Activated CD4-positive, alpha-beta T cell treated with anti-CD3 and anti-CD28 coated beads, Interleukin-2, Interleukin-6, amounts not matched to agents 100 ng/mL and 50 ng/mL, durations not matched to agents 16 hours and 8 hours (primary cell): ENCODE measurements at regions not wholly inside any gene's neighbourhood (a gene's known extent, or its start where the extent isn't known, plus 50 kb on each side); places are given as distances from the start of the nearest gene placed in this dataset.

ENCODE experiments used
- DNase-seq: peaks from one replicate; pipeline ENCODE4 v3.0.0-alpha.2; 2020

DNA sequence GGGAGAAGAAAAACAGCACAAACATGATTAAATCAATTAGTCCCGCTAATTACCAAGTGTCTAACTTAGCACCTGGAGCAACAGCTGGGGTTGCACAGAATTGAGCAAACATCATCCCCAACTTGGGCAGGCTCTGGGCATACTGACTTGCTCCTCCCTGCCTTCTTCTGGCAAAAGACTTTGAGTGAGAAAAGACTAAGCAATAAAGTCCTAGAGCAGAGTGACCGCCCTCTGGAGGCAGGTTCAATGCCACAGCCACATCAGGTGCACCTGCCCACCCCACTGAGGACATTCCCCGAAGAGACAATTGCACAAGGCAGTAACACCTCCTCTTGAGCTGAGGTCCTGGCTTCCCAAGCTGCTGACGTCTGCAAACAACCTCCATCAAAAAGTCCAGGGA, 358.3 kb downstream of the SOX9 start:
- DNase-seq = no peak

DNA sequence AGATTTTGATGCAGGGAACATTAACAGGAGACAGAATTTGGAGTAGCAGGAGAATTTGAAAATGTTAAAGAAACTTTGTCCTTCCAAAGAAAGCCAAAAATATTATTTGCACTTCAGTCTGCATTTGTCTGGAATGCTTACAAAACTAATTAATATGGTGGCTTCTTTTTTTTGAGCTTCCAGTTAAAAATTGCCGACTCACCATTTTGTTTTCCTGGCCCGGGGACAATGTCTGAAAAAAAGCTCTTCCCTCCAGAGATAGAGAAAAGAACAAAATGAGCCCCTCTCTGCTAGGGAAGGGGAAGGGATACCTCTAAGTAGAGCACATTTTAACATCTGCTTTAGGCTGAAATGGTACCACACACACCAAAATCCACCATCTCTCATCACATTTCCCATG, 360.8 kb downstream of the SOX9 start:
- no peak for DNase-seq

DNA sequence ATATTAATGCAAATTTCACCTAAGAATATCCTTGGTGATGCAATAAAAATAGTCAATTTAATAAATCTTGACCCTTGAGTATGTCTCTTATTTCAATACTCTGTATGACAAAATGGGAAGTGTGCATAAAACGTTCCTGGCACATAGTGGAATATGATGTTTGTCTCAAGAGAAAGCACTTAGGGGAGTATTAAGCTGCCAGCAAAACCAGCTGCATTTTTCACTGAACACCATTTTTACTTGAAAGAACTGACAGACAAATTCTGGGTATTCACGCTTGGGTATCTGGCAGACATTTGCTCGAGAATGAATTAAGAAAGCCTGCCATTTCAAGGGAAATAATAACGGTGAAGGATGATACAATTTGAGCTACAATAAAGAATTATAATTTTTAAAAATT, 364.8 kb downstream of the SOX9 start:
- no peak for DNase-seq

DNA sequence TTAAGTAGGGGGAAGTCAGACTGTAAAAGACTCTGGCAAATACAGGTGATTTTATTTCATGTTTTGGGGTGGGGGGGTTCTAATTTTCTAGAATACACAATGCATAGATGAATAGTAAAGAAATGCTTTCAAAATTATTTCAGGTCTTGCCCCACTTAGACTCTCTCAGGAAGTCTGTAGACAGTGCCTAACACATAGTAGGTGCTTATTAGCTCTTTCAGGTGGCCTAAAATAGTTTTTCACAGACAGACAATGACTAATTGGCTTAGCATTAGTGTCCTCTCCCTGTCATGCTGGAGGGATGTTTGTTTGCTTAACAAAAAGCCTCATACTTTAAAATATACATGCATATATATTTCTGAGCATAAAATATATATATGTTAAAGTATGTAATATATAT, 366.0 kb downstream of the SOX9 start:
- no peak for DNase-seq

DNA sequence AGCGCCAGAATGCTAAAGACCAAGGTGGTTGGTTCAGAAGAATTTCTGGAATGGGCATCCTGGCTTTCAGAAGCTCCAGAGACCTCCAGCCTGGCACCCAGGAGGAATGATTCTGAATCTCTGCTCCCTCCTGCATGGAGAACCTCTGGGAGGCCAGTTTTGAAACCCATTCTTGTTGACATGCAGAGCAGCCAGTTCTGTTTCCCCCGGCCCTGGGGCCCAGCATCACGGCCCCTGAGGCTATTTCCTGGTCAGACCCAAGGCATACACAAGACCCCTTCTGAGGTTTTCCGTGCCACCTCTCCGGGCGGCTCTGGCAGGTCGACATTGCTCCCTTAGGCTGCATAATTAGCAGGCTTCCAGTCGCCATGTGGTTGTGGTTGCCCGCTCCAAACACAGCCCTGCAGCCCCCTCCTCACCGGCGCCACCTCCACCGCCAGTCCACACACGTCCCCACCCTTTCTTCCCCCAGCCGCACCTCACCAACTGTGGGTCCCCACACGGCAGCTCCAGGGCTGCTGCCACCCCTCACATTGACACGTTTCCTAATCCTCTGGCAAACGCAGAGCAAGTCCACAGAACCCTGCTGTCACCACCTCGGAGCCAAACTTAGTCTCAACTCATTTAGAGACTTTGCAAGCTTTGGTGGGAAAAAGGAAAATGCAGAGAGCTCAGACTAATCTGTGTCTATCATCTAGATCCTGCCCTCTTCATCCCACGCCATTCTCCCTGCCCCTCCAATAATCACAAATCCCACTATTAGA, 367.1 kb downstream of the SOX9 start:
- DNase-seq = no peak

DNA sequence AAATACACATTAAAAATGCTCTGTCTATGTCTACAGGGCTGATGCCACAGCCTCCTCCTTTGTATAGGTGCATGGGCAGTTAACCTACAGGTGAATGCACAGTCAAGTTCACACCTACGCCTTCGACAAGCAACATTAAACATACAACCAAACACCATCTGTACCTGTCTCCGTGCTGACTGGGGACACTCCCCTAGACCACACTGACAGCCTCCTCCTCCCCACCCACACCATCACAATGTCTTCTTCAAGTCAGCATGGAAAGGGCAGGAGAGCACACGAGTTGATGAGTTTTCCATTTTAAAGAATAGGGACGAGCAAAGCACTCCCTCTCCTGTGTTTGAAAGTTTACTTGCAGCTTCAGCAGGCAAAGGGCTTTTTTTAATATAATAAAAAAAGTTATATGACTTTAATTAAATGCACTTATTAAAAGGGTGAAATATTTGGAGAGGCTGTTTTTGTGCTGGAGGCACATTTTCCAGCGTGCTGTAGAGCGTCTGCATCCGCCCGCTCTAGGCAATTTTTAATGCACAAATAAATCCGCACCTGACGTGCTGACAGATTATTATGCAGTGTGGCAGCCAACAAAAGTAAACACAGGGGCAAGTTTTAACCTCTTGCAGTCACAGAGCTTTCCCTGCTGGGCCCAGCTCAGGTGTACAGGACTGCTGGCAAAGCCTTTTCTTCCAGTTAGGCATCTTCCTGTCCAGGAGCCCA, 367.9 kb downstream of the SOX9 start:
- DNase-seq = no peak

DNA sequence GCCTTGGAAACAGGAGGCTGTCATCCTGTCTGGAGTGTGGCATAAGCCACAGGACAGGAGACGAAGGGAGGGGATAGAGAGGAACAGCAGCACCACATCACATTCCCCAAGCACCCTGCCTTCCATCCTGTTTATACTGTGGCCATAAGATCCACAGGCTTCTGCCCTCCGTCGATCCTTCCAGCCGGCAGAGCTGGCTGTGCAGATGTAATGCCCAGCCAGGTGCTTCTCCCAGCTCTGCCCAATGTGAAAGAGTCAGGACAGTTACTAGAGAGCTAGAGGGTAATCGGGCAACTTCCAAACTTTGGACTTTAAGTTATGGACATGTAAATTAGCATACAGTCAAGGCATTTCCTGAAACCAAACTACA, 368.4 kb downstream of the SOX9 start:
- no peak for DNase-seq

DNA sequence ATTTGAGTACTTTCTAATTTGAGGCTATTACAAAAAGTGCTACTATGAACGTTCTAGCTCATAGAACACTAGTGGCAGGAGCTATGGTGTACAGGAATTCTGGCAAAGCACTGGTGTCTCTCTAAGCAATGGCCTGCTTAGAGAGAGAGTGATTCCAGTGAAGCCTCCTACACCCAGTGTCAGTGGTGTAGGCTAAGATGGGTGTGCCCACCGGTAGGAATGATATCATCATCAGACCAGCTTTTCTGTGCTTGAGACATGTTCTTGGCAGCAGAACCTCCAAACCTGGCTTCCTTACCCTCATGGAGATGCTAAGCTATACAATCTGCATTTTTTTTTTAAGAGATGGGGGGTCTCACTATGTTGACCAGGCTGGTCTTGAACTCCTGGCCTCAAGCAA, 370.3 kb downstream of the SOX9 start:
- DNase-seq = no peak

DNA sequence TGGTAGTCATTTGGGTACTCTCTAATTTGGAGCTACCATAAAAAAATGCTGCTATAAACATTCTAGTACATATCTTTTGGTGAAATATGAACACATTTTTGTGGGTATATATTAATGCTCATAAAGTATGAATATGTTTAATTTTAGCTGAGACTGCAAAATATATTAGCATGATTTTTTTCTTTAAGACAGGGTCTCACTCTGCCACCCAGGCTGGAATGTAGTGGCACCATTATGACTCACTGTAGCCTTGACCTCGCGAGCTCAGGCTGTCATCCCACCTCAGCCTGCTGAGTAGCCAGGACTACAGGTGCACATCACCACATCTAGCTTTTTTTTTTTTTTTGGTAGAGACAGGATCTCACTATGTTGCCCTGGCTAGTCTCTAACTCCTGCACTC, 371.7 kb downstream of the SOX9 start:
- DNase-seq = no peak

DNA sequence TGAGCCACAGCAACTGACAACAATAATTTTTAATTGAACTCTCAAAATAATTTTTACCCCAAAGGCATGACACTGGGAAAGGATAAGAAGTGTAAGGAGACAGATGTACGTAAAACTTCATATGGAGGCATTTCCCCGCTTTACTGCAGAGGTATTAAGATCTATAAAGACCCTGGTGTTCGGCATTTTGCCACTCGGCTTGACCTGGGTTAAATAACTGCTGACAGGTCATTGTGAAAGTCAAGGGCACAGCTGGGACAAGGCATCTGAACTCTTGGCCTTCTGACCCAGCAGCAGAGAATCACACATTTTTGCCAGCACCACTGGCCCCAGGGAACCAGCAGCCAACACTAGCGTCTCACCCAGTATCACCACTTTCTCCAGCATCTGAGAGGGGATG, 372.1 kb downstream of the SOX9 start:
- no peak for DNase-seq

DNA sequence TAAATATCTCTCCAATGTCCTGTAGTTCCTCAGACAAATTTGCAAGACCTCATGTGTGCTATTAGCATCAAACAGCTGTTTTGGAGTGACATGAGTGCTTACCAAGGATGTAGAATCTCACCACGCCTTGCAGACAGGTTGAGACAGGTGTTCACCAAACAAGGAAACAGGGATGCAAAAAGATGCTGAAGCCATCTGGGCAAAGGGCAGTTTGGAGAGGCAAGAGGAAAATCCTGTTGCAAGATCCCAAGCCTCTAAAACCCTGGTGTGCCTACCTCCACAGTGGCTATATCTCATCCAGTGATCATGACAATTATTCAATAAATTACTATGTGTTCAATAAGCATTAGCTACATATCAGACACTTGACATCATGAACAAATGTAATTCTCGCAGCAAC, 373.7 kb downstream of the SOX9 start:
- no peak for DNase-seq

DNA sequence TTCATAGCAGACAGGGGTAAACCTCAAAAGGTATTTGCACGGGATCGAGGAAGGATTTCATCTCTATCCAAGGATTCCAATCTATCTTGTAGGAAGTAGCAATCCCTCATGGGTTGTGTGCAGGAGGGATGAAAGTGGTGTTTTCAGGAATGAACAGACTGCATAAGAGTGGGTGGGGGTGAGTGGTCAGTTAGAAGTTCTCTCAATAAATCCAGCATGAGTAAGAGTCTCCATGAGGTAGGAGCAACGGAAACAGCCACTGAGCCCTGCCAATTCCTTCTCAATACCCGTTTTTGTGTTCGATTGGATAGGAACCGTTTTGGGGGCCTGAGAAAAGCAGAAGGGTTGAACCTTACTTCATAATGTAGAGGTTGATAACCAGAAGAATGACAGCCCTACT, 375.6 kb downstream of the SOX9 start:
- no peak for DNase-seq

DNA sequence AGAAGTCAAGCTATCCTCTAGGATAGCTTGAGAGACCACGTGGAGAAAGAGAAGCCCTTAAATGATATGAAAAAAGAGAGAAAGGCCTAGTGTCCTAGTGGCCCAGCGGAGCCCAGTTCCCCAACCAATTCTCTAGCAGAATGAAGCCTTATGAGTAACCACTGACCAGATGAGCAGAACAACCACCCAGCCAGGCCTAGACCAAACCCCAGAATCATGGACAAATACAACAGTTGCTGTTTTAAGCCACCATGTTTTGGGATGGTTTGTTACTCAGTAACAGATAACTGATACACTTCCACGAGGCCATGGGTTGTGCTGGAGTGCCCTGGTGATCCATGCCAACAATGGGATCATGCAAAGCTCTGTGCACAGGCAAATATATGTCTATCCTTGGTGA, 377.1 kb downstream of the SOX9 start:
- DNase-seq = no peak

DNA sequence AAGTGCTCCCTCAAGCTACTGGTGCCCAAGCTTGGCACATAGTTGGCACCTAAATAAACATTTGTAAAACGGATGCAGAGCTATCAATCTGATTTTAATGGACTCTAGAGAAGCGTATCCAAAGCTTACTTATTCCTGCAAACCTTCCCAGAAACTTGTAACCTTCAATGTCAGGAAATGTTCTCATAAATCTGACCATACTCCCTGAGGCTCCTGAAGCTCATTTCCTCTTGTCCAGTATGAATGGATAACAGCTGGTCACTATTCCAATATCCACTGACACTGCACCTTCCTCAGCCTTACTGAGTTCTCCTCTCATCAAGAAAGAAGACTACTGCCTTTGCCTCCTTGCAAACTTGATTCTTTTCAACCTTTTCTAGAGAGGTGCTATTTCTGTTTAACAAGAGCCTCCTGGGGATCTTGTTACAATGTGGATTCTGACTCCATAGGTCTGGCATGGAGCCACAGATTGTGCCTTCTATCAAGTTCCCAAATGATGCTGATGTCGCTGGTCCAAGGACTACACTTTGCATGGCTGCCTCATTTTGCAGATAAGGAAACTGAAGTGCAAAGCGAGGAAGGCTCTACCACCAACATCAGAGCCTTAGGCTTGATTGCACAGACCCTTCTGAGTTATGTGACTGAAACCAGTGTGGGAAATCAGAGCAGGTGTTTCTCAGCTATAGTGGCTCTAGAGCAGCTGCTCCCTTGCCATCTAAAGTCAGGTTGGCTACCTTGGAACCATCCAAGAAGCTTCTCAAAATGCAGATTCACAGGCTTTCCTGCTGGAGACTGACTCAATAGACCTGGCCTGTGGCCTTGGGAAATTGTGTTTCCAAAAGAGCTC, 377.8 kb downstream of the SOX9 start:
- no peak for DNase-seq

DNA sequence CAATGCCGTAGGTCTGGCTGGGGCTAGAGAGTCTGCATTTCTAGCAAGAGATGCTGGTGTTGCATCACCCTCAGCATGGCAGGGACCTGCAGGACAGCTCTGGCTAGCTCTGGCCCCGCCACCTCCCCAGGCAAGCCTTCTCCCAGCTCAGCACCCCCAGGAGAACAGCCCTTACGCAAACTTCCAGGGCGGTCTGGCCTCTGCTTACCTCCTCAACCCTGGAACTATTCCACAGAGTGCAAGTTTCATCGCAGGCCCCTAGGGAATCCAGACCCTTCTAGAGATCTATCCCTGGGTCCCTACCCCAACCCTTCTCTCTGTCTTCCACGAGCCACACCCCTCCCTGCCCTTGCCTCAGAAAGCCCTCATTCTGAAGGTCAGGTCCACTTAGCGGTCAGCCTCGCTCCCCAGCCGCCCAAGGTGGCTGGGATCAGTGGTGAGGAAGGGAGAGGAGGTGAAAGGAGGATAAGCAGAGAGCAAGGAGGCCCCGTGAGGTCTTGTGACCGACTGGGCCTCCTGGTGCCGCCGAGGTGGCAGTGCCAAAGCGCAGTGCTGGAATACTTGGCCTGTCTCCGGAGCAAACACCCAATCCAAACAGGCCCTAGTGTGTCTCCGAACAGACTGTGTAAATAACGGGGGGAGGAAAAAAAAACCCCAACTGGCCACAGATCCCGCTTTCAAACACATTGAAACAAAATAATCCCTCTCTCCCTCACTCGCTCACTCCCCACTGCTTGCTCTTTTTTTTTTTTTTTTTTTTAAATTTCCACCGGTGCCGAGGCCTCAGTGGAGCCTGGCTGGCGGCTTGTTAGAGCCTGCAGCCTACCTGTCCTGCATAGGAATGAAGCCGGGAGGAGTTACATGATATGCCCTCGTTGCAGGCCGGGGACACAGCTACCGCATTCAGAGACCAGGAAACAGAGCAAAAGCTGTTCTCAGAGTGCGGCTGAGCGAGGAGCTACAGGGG, 380.9 kb downstream of the SOX9 start:
- no peak for DNase-seq

DNA sequence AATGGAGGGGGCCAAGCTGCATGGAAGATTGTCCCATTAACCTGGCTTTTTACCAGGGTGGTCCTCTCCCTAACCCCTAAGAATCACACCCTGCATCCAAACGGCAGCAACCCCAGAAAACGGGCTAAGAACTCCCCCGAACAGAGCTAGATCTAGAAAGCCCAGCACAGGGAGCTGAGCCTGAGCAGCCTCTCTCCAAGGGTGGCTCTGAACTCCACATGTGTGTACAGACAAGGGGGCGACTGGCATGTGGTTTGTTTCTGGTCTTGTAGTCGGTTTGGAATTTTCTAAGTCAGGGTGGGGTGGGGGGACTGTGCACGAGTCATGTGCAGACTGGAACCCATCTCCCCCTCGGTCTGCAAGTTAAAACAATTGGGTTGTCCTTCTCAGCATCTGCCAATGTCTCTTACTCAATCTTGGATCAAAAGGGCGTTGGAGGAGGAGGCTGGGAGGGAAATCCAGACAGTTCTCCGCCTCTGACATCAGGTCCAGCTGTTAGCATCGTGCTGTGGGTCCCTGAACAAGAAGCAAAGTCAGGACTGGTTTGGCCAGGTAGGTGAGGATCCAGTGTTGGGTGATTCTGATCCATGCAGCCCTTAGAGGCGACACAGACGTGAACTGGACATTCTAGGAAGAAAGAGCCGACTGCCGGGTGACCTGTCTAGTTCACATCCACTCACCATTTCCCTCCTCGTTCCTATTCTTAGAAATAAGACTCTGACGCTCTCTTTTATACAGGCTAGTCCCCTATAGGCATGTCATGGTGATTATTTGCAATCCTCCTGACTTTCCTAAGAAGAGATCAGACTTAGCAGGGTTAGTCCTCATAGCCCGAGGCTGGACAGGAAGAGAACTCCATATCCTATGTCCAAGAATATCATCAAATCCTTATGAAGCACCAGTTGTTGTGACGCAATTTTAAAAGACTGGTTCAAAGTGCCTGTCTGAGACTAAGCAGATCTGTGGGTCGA, 381.8 kb downstream of the SOX9 start:
- no peak for DNase-seq

DNA sequence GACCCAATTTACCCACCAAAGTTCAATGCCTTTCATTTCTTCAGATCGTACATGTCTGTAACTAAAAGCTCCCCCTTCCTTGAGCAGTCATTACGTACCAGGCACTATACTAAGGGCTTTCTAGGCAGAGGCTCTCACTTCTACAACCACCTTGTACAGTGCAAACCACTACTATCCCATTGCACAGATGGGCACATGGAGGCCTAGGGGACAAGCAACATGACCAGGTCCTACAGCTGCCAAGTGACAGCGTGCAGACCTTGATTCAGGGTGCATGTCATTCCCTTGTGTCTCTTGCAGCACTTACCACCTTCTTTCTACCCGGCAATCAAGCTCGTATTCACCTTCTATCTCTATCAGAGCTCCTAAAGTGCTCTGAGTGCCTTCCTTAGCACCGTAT, 382.7 kb downstream of the SOX9 start:
- no peak for DNase-seq

DNA sequence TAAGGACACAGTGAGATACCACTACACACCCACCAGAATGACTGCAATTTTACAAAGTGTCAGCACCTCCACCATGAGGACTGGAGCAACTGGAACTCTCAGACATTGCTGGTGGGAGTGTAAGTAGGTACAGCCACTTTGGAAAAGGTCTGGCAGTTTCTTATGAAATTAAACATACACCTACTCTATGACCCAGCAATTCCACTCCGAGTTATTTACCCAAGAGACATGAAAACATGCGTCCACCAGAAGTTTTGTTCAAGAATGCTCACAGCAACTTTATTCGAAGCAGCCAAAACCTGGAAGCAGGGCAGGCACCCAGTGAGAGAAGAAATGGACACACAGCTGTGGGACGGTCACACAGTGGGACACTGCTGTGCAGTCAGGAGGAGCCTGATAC, 384.0 kb downstream of the SOX9 start:
- no peak for DNase-seq

DNA sequence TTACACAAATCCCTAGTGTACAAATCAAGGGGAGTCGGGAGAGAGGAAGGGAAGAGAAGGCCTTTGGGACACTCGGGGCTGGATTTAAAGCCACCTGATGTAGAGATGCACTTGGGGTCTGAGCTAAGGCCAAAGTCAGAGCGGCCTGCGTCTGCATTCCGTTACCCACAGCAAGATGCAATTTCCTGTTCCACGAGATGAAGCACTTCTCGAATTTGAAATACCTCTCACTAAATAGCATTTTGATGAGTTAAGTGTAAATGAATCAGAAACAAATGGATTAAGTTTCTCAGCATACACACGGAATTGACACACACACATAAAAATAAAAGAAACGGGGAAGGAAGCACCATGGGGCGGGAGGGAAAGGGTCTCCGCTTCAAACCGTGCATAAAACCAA, 386.0 kb downstream of the SOX9 start:
- DNase-seq = no peak

DNA sequence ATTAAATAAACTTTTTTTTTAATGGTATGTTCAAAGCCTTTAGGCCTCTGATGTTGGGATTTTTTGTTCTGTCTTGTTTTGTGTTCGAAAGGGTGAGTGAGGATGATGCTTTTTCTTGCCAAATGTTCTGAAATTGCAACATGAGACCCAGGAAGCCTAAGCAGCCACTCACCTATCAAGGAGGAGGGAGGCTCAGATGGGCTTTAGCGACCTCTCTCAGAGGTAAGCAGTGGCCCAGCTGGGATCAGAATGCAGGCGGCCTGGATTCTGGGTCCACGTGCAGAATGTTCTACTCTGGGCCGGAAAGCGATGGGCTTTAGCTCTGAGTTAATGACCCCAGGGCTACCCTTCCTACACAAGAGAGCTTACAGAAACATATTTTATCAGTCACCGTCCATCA, 386.6 kb downstream of the SOX9 start:
- no peak for DNase-seq

DNA sequence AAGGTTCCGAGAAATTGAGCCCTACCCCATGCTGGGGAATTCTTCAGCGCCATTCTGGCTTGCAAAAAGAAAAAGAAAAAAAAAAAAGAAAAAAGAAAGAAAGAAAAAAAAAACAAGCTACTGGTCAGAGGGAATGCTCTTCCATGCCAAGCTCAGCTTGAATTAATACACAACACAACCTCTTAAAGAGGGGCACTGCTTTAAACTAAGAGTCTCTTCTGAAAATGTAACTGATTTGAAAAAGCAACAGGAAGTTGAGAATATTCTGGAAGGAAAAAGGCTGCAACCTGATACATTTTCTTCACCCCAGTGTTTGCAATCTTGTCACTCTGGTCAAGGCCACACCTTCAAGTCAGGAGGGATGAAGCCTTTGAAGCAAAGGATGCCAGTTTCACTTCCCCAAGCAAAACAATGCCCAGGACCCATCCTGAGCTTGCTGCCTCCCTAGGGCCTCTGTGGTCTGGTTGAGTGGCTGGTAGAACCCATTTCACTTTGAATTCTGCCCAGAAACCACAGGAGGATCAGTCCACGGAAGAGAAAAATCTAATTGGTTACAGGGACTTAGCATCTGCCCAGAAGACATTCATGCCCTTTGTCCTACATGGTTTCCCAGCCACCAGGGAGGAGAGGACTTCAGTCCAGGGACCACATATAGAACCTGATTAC, 389.7 kb downstream of the SOX9 start:
- no peak for DNase-seq
